ENCODE measurements at regions not wholly inside any gene's neighbourhood (a gene's known extent, or its start where the extent isn't known, plus 50 kb on each side); places are given as distances from the start of the nearest gene placed in this dataset.

GRCh38 chr2:42864222-42864621 lies 71.8 kb upstream of the HAAO start:
- no peak overlapping the region for H3K4me3 ChIP-seq (ENCODE audit: low read depth, low read length)
- no peaks in the 10 kb centered on the region for H3K27me3 ChIP-seq (ENCODE audit: control insufficient read depth, insufficient read depth, low read length)
- no peak for TF ChIP-seq CTCF (IDR thresholded peaks at IDR 0.05; ENCODE audit: insufficient read depth, low read length, poor library complexity, severe bottlenecking)
- no peak for DNase-seq (ENCODE audit: low read depth)
- no peaks in the 10 kb centered on the region for H3K36me3 ChIP-seq (ENCODE audit: control insufficient read depth, insufficient read depth, low read length)

GRCh38 chr2:42863751-42864150 lies 71.4 kb upstream of the HAAO start:
- H3K27me3 ChIP-seq (ENCODE audit: control insufficient read depth, insufficient read depth, low read length) = no peaks in the 10 kb centered on the region
- H3K4me3 ChIP-seq (ENCODE audit: low read depth, low read length) = no peak overlapping the region
- H3K36me3 ChIP-seq (ENCODE audit: control insufficient read depth, insufficient read depth, low read length) = no peaks in the 10 kb centered on the region
- TF ChIP-seq CTCF (IDR thresholded peaks at IDR 0.05; ENCODE audit: insufficient read depth, low read length, poor library complexity, severe bottlenecking) = no peak
- no peak for DNase-seq (ENCODE audit: low read depth)

- TF ChIP-seq CTCF (IDR thresholded peaks at IDR 0.05; ENCODE audit: insufficient read depth, low read length, poor library complexity, severe bottlenecking) = no peak
- H3K4me3 ChIP-seq (ENCODE audit: low read depth, low read length) = no peak overlapping the region
- H3K27me3 ChIP-seq (ENCODE audit: control insufficient read depth, insufficient read depth, low read length) = no peaks in the 10 kb centered on the region
- DNase-seq (ENCODE audit: low read depth) = no peak
- no peaks in the 10 kb centered on the region for H3K36me3 ChIP-seq (ENCODE audit: control insufficient read depth, insufficient read depth, low read length)
Measured at GRCh38 chr2:42863320-42863719, 70.9 kb upstream of the HAAO start.

- no peak overlapping the region for H3K4me3 ChIP-seq (ENCODE audit: low read depth, low read length)
- no peaks in the 10 kb centered on the region for H3K36me3 ChIP-seq (ENCODE audit: control insufficient read depth, insufficient read depth, low read length)
- DNase-seq (ENCODE audit: low read depth) = no peak
- no peak for TF ChIP-seq CTCF (IDR thresholded peaks at IDR 0.05; ENCODE audit: insufficient read depth, low read length, poor library complexity, severe bottlenecking)
- no peaks in the 10 kb centered on the region for H3K27me3 ChIP-seq (ENCODE audit: control insufficient read depth, insufficient read depth, low read length)
Measured at GRCh38 chr2:42862669-42863185, 70.3 kb upstream of the HAAO start.

- Histone ChIP-seq H3K27me3 (ENCODE audit: control insufficient read depth, insufficient read depth, low read length) (no peaks in the 10 kb centered on the region), H3K36me3 (ENCODE audit: control insufficient read depth, insufficient read depth, low read length) (no peaks in the 10 kb centered on the region), H3K4me3 (ENCODE audit: low read depth, low read length) (no peak overlapping the region)
- no peak for TF ChIP-seq CTCF (IDR thresholded peaks at IDR 0.05; ENCODE audit: insufficient read depth, low read length, poor library complexity, severe bottlenecking)
- DNase-seq (ENCODE audit: low read depth) = no peak
Measured at GRCh38 chr2:42861321-42861720, 68.9 kb upstream of the HAAO start.

GRCh38 chr2:42860319-42861094 lies 68.1 kb upstream of the HAAO start:
- no peak for TF ChIP-seq CTCF (IDR thresholded peaks at IDR 0.05; ENCODE audit: insufficient read depth, low read length, poor library complexity, severe bottlenecking)
- Histone ChIP-seq H3K27me3 (ENCODE audit: control insufficient read depth, insufficient read depth, low read length) (no peaks in the 10 kb centered on the region), H3K4me3 (ENCODE audit: low read depth, low read length) (no peak overlapping the region), H3K36me3 (ENCODE audit: control insufficient read depth, insufficient read depth, low read length) (no peaks in the 10 kb centered on the region)
- DNase-seq (ENCODE audit: low read depth) = no peak
